ENCODE measurements at regions not wholly inside any gene's neighbourhood (a gene's known extent, or its start where the extent isn't known, plus 50 kb on each side); places are given as distances from the start of the nearest gene placed in this dataset.

- TF ChIP-seq, protein P1, sequence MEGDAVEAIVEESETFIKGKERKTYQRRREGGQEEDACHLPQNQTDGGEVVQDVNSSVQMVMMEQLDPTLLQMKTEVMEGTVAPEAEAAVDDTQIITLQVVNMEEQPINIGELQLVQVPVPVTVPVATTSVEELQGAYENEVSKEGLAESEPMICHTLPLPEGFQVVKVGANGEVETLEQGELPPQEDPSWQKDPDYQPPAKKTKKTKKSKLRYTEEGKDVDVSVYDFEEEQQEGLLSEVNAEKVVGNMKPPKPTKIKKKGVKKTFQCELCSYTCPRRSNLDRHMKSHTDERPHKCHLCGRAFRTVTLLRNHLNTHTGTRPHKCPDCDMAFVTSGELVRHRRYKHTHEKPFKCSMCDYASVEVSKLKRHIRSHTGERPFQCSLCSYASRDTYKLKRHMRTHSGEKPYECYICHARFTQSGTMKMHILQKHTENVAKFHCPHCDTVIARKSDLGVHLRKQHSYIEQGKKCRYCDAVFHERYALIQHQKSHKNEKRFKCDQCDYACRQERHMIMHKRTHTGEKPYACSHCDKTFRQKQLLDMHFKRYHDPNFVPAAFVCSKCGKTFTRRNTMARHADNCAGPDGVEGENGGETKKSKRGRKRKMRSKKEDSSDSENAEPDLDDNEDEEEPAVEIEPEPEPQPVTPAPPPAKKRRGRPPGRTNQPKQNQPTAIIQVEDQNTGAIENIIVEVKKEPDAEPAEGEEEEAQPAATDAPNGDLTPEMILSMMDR (IDR thresholded peaks at IDR 0.05): no peak
- TF ChIP-seq POLR2A (IDR thresholded peaks at IDR 0.05): no peak
These were observed 801.9 kb downstream of the QKI start for GRCh38 chr6:164216368-164216767.
